Pancreas (tissue), 10 donors: ENCODE measurements at regions not wholly inside any gene's neighbourhood (a gene's known extent, or its start where the extent isn't known, plus 50 kb on each side); places are given as distances from the start of the nearest gene placed in this dataset.

Experiments
- ATAC-seq, 4 donors: fragments of 200-7000 bp; cut with Tn5 transposase; one replicate each; pipeline versions ENCODE4 v1.8.0 to v1.9.1; 2020; ENCODE audit warnings: mild to moderate bottlenecking in 4 of 4, moderate library complexity in 4 of 4
- DNase-seq, 6 donors: peaks; one replicate each; pipeline ENCODE4 v3.0.0-alpha.2; 2020
- FAIRE-seq: peaks from 2 replicates; lab custom pipeline; 2012; peaks lifted over from hg19 to GRCh38; lab: Jason Lieb, UNC
- H3K27ac ChIP-seq, 4 donors: fragments of 200-600 bp; sonication (generic); 1 replicate in 3 of 4; 2 replicates in 1 of 4; pipeline versions ENCODE4 v1.5.0 to v1.8.0; 2020
- H3K27me3 ChIP-seq, 4 donors: fragments of 200-600 bp; one replicate each; pipeline ENCODE4 v1.8.0; 2021
- H3K36me3 ChIP-seq, 3 donors: fragments of 200-600 bp; sonication (generic) in 1 of 3; one replicate each; pipeline versions ENCODE4 v1.5.0 to v1.8.0; 2020 to 2021
- H3K4me1 ChIP-seq, 3 donors: fragments of 200-600 bp; one replicate each; pipeline ENCODE4 v1.8.0; 2021
- H3K4me3 ChIP-seq, 4 donors: fragments of 200-600 bp; sonication (generic) in 2 of 4; one replicate each; pipeline versions ENCODE4 v1.5.0 to v1.8.0; 2020 to 2021
- H3K9me3 ChIP-seq, 4 donors: fragments of 200-600 bp; one replicate each; pipeline ENCODE4 v1.8.0; 2021
- WGBS, 2 donors: extraction: QIAGEN DNeasy Blood & Tissue Kit; methylation state at CpG; one replicate each; pipeline ENCODE4 v1.1.7; 2013; 5-methylcytosine and 5-hydroxymethylcytosine counted together
- intact Hi-C, 3 donors: fragments of 100-400 bp; cut with DNase I; formaldehyde crosslinking; loops; one replicate each; pipeline versions ENCODE4 v1.11.1 to v1.14.2; 2022
- TF ChIP-seq, protein P1 (sequence below), 4 donors: fragments of 200-600 bp; sonication (generic) in 3 of 4; IDR thresholded peaks; one replicate each; pipeline versions ENCODE4 v1.5.0 to v1.8.0; 2021; ENCODE audit warnings: antibody characterized with exemption in 4 of 4
- donor health status: healthy with polysubstance abuse.
- donor health status: DM: no; HTN: no; CAD: no; lungs with moderate emphysema.
- donor health status: DM: no; HTN: no; CAD: no.
- donor health status: control.
- donor health status: control.
- donor health status: Bipolar disorder and iron deficiency.
- donor health status: DM: yes; HTN: yes; CAD: no.
- donor health status: DM: no; HTN: no; CAD: no.
- donor health status: DM: no; HTN: no; CAD: no.
- donor health status: DM: yes; HTN: yes; CAD: no.

- DNase-seq, result no peak
- intact Hi-C loops, result no loop called here
Measured at GRCh38 chr4:30901461-30902451, 181.6 kb downstream of the PCDH7 start.

DNA sequence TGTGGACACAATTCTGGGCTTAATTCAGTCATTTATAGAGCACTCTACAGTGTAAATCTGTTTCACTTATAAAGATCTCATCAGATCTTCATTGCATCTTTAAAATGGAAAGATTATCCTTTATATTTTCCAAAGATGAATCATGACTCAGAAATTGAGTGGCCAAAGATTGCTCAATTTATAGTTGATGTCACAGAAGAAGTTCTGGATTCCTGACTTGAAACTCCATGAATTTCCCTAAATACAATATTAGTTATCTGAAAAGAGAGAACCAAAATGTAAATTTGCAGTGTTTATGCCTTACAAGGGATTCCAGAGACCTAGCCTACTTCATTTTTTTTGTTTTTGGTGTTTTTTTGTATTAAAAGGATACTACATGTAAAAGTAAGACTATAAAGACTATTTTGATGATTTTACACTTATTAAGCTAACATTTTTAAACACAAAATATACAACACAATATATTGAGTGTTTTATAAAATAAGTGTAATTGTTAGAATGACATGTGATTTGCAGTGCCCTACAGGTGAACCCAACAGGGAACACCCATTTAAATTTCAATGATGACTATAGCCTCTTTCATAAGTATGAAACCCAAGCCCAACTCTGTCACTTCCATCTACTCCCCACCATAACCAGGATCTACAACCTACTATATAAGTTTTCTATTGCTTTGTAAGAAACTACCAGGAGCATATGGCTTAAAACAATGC, 183.5 kb downstream of the PCDH7 start:
- Histone ChIP-seq H3K9me3 (no peaks in the 10 kb centered on the region), H3K36me3 (no peaks in the 10 kb centered on the region), H3K27ac (no peak overlapping the region), H3K4me3 (no peak overlapping the region), H3K27me3 (no peaks in the 10 kb centered on the region), H3K4me1 (peaks cover 0 to 4% (median 0%) of the 10 kb centered on the region in 3 donors)
- TF ChIP-seq, protein P1, sequence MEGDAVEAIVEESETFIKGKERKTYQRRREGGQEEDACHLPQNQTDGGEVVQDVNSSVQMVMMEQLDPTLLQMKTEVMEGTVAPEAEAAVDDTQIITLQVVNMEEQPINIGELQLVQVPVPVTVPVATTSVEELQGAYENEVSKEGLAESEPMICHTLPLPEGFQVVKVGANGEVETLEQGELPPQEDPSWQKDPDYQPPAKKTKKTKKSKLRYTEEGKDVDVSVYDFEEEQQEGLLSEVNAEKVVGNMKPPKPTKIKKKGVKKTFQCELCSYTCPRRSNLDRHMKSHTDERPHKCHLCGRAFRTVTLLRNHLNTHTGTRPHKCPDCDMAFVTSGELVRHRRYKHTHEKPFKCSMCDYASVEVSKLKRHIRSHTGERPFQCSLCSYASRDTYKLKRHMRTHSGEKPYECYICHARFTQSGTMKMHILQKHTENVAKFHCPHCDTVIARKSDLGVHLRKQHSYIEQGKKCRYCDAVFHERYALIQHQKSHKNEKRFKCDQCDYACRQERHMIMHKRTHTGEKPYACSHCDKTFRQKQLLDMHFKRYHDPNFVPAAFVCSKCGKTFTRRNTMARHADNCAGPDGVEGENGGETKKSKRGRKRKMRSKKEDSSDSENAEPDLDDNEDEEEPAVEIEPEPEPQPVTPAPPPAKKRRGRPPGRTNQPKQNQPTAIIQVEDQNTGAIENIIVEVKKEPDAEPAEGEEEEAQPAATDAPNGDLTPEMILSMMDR (IDR thresholded peaks at IDR 0.05), result no peak
- DNase-seq (no peak), FAIRE-seq (no peak), ATAC-seq (no peak)
- intact Hi-C loops, result no loop called here

More at GRCh38 chr4:30901461-30902451, 181.6 kb downstream of the PCDH7 start:
- Histone ChIP-seq H3K4me3 (no peak overlapping the region), H3K9me3 (no peaks in the 10 kb centered on the region), H3K4me1 (peaks cover 0 to 4% (median 0%) of the 10 kb centered on the region in 3 donors), H3K36me3 (no peaks in the 10 kb centered on the region), H3K27ac (no peak overlapping the region), H3K27me3 (no peaks in the 10 kb centered on the region)
- FAIRE-seq (no peak), ATAC-seq (peak in 2 of 4 donors; percentile 38 to 39)
- WGBS, 2 donors, result 24 to 25% methylated on average over 10 of the region's 10 CpGs
- TF ChIP-seq, protein P1 (IDR thresholded peaks at IDR 0.05), result no peak

- Histone ChIP-seq H3K27ac (no peak overlapping the region), H3K9me3 (no peaks in the 10 kb centered on the region), H3K27me3 (no peaks in the 10 kb centered on the region), H3K36me3 (no peaks in the 10 kb centered on the region), H3K4me3 (no peak overlapping the region), H3K4me1 (peaks cover 0 to 4% (median 0%) of the 10 kb centered on the region in 3 donors)
- no peak for ATAC-seq
- FAIRE-seq, result no peak
- no peak for DNase-seq
- intact Hi-C loops, result no loop called here
- TF ChIP-seq, protein P1 (IDR thresholded peaks at IDR 0.05), result no peak
- WGBS, 2 donors, result 42 to 54% methylated on average over 2 of the region's 2 CpGs
Measured at GRCh38 chr4:30904215-30904555, 184.0 kb downstream of the PCDH7 start.

GRCh38 chr4:30904588-30904987, 184.4 kb downstream of the PCDH7 start:
- Histone ChIP-seq H3K9me3 (no peaks in the 10 kb centered on the region), H3K4me3 (no peak overlapping the region), H3K36me3 (no peaks in the 10 kb centered on the region), H3K27me3 (no peaks in the 10 kb centered on the region), H3K27ac (no peak overlapping the region), H3K4me1 (peaks cover 0 to 4% (median 0%) of the 10 kb centered on the region in 3 donors)
- TF ChIP-seq, protein P1 (IDR thresholded peaks at IDR 0.05), result no peak
- DNase-seq, result no peak
- WGBS, 2 donors, result 27 to 36% methylated on average over 2 of the region's 2 CpGs
- FAIRE-seq, result no peak
- intact Hi-C loops, result no loop called here
- peak in 1 of 4 donors; percentile 40 for ATAC-seq
